Heart right ventricle (tissue), 16 donors: ENCODE measurements at regions not wholly inside any gene's neighbourhood (a gene's known extent, or its start where the extent isn't known, plus 50 kb on each side); places are given as distances from the start of the nearest gene placed in this dataset.
"Not testable (repeated sequence)": the region's sequence is repeated elsewhere in the genome, so short reads cannot be mapped to it uniquely, and the experiment has no call there.

ENCODE experiments used
- ATAC-seq, 8 donors: fragments of 200-7000 bp; cut with Tn5 transposase; one replicate each; pipeline ENCODE4 v1.9.1; 2020; ENCODE audit warnings: mild to moderate bottlenecking in 8 of 8, moderate library complexity in 8 of 8, moderate number of reproducible peaks in 1 of 8
- DNase-seq, 2 donors: peaks; one replicate each; pipeline ENCODE4 v3.0.0-alpha.2; 2020
- H3K27ac ChIP-seq, 10 donors: fragments of 200-600 bp; sonication (generic) in 2 of 10; one replicate each; pipeline versions ENCODE4 v1.5.0 to v1.8.0; 2020 to 2022; ENCODE audit warnings: mild to moderate bottlenecking in 3 of 10
- H3K27me3 ChIP-seq, 7 donors: fragments of 200-600 bp; one replicate each; pipeline ENCODE4 v1.8.0; 2021 to 2022; ENCODE audit warnings: mild to moderate bottlenecking in 2 of 7
- H3K36me3 ChIP-seq, 9 donors: fragments of 200-600 bp; sonication (generic) in 1 of 9; one replicate each; pipeline versions ENCODE4 v1.5.0 to v1.8.0; 2020 to 2022; ENCODE audit warnings: mild to moderate bottlenecking in 2 of 9
- H3K4me1 ChIP-seq, 9 donors: fragments of 200-600 bp; sonication (generic) in 1 of 9; one replicate each; pipeline versions ENCODE4 v1.5.0 to v1.8.0; 2020 to 2022; ENCODE audit warnings: mild to moderate bottlenecking in 4 of 9
- H3K4me3 ChIP-seq, 10 donors: fragments of 200-600 bp; sonication (generic) in 2 of 10; one replicate each; pipeline versions ENCODE4 v1.5.0 to v1.8.0; 2020 to 2022; ENCODE audit warnings: mild to moderate bottlenecking in 7 of 10, moderate library complexity in 2 of 10
- H3K9me3 ChIP-seq, 11 donors: fragments of 200-600 bp in 10 of 11; sonication (generic) in 2 of 11; one replicate each; pipeline versions ENCODE4 v1.5.0 to v1.8.0; 2013 to 2022; ENCODE audit warnings: mild to moderate bottlenecking in 2 of 11, control low read depth in 1 of 11, moderate library complexity in 1 of 11
- WGBS, 2 donors: extraction: QIAGEN DNeasy Blood & Tissue Kit; methylation state at CpG; one replicate each; pipeline ENCODE4 v1.1.7; 2013; ENCODE audit warnings: inconsistent platforms in 1 of 2; 5-methylcytosine and 5-hydroxymethylcytosine counted together
- intact Hi-C, 10 donors: fragments of 100-400 bp; cut with DNase I; formaldehyde crosslinking; loops; one replicate each; pipeline versions ENCODE4 v1.11.1 to v1.14.2; 2022
- TF ChIP-seq, protein P1 (sequence below), 9 donors: fragments of 200-600 bp; sonication (generic) in 2 of 9; IDR thresholded peaks; one replicate each; pipeline versions ENCODE4 v1.5.0 to v1.8.0; 2021 to 2022; ENCODE audit warnings: antibody characterized with exemption in 9 of 9, mild to moderate bottlenecking in 5 of 9, moderate library complexity in 1 of 9
- donor health status: Arrhythmogenic right ventricular cardiomyopathy.
- donor health status: ischemic (EF 13 %, LVEDD 7.1; RV severe dilation, severe dysfunction).
- donor health status: healthy with polysubstance abuse.
- donor health status: DM: no; HTN: yes; CAD: no.
- donor health status: DM: no; HTN: no; CAD: no.
- donor health status: ischemic (EF 25% LVEDD 6.9; RV normal size, moderate dysfunction).
- donor health status: ischemic (EF 25% LVEDD 5.7; RV mildly dilated, moderate dysfunction).
- donor health status: healthy.
- donor health status: DM: yes; HTN: yes; CAD: no.
- donor health status: Ischemic cardiomyopathy.
- donor health status: ischemic (EF 35%, LVEDD 5.7; RV mildly dilated, moderate dysfunction).
- donor health status: nonischemic (EF 11% LVEDD 7.7; RV severe dilation, severe dysfunction).
- donor health status: DM: yes; HTN: yes; CAD: no.
- donor health status: PGD.
- donor health status: ischemic (EF 29% LVEDD 5.4; RV normal size, mild dysfunction).
- donor health status: nonischemic (EF 23%, LVEDD 6.1; RV moderate dilation, normal function).

DNA sequence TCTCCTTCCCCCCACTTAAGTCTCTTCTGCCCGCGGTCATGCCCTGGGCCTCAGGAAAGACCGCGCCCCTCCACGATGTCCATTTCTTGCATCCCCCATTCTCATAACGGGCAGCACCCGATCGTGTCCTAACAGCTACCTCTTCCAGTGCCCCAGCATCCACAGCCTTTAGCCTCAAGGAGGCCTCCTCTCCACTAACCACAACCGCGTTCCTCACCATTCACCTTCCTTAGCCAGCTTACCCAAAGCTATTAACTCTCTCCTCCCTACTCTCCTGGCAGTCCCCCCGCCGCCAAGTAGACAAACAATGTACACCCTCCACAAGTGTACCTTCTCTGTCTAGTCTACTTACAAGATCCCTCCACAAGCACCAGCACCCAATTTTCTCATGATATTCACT is 58.6 kb upstream of the PAGE5 start:
- ATAC-seq, result peak in 4 of 8 donors; percentile 9 to 21 (median 15)
- intact Hi-C loops, result loop anchor here in 3 of 10 donors (2.0 to 10.0 kb wide), 6 partner anchors 27 to 527 kb away; partner anchors contain the start of genes APEX2 (in 1 of the 3) and MAGEH1 (in 1 of the 3)

DNA sequence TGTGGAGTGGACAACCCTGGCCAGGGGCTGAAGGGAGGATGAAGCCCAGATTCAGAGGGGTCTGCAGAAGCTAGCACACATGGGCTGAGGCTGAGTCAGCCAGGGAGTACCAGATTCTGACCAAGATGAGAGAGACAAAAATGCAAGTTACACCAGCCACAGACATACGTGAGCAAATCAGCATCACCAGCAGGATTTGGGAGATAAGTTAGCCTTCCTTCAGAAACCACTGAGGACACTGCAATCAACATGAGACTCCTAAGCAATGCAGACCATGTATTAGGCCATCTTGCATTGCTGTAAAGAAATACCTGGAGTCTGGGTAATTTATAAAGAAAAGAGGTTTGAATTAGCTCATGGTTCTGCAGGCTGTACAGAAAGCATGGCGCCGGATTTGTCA is 57.0 kb upstream of the PAGE5 start:
- no peak for ATAC-seq
- Histone ChIP-seq H3K27me3 (no peaks in the 10 kb centered on the region), H3K36me3 (peaks cover 0 to 6% (median 0%) of the 10 kb centered on the region in 9 donors), H3K27ac (no peak overlapping the region), H3K4me3 (no peak overlapping the region), H3K4me1 (peaks cover 0 to 17% (median 3%) of the 10 kb centered on the region in 9 donors), H3K9me3 (peaks cover 0 to 4% (median 0%) of the 10 kb centered on the region in 11 donors)
- WGBS, 2 donors, result 92 to 100% methylated on average over 3 of the region's 3 CpGs
- DNase-seq, result no peak
- intact Hi-C loops, result loop anchor here in 3 of 10 donors (5.0 to 10.0 kb wide), 4 partner anchors 164 to 528 kb away; partner anchors contain the start of gene MAGEH1 (in 1 of the 3)
- TF ChIP-seq, protein P1, sequence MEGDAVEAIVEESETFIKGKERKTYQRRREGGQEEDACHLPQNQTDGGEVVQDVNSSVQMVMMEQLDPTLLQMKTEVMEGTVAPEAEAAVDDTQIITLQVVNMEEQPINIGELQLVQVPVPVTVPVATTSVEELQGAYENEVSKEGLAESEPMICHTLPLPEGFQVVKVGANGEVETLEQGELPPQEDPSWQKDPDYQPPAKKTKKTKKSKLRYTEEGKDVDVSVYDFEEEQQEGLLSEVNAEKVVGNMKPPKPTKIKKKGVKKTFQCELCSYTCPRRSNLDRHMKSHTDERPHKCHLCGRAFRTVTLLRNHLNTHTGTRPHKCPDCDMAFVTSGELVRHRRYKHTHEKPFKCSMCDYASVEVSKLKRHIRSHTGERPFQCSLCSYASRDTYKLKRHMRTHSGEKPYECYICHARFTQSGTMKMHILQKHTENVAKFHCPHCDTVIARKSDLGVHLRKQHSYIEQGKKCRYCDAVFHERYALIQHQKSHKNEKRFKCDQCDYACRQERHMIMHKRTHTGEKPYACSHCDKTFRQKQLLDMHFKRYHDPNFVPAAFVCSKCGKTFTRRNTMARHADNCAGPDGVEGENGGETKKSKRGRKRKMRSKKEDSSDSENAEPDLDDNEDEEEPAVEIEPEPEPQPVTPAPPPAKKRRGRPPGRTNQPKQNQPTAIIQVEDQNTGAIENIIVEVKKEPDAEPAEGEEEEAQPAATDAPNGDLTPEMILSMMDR (IDR thresholded peaks at IDR 0.05), result no peak

More for the DNA sequence above, 58.6 kb upstream of the PAGE5 start:
- Histone ChIP-seq H3K27ac (peak overlapping the region; percentile 88 to 95 (median 92)), H3K27me3 (no peaks in the 10 kb centered on the region), H3K36me3 (peaks cover 0 to 14% (median 0%) of the 10 kb centered on the region in 9 donors), H3K4me3 (peak overlapping the region; percentile 40 to 67 (median 62)), H3K4me1 (peaks cover 0 to 17% (median 3%) of the 10 kb centered on the region in 9 donors), H3K9me3 (peaks cover 0 to 4% (median 0%) of the 10 kb centered on the region in 11 donors)
- TF ChIP-seq, protein P1 (IDR thresholded peaks at IDR 0.05), result no peak
- no peak for DNase-seq
- WGBS, 2 donors, result 13 to 16% methylated on average over 12 of the region's 12 CpGs

DNA sequence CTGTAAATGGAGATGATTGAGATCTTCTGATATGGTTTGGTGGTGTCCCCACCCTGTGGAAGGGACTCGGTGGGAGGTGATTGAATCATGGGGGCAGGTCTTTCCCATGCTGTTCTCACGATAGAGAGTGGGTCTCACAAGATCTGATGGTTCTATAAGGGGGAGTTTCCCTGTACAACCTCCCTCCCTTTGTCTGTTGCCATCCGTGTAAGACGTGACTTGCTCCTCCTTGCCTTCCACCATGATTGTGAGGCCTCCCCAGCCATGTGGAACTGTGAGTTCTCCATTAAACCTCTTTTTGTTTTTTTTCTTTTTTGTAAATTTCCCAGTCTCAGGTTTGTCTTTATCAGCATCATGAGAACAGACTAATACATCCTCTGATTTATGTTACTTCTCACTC is 55.1 kb upstream of the PAGE5 start:
- not testable (repeated sequence) for H3K4me3 ChIP-seq, H3K9me3 ChIP-seq, H3K27ac ChIP-seq, H3K36me3 ChIP-seq, ATAC-seq, H3K27me3 ChIP-seq, DNase-seq
- intact Hi-C loops, result loop anchor here in 3 of 10 donors (10.0 kb wide), 3 partner anchors 180 to 530 kb away; partner anchors contain the start of gene MAGEH1 (in 1 of the 3)
- 75 to 85% methylated on average over 4 of the region's 4 CpGs for WGBS, 2 donors
- peaks cover 0 to 10% (median 2%) of the 10 kb centered on the region in 9 donors for H3K4me1 ChIP-seq

DNA sequence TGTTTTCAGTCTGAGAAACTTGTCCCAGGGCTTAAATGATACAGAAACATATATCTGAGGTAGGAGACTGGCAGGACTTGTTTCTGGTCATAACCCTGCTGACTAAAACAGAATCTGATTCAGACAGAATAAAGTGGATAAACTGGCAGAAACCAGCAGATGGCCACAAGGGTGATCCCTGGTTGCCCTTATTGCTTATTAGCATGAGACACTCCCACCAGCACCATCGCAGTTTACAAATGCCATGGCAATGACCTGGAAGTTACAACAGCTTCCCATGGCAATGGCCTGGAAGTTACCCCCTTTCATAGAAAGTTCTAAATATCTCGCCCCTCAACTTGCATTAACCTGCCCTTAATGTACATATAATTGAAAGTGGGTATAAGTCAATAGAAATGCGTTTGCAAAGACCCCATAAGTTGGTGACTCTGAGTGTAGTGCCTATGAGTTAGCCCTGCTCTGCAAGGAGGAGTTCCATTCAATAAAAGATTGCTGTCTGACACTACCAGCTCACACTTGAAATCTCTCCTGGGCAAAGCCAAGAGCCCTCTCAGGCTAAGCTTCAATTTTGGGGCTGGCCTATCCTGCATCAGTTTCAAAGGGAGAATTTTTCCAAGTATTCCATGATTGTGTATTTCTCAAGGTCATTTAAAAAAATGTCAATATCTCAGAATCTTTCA is 52.9 kb upstream of the PAGE5 start:
- no peak overlapping the region for H3K4me3 ChIP-seq
- H3K27ac ChIP-seq, result no peak overlapping the region
- 82% methylated on average over 3 of the region's 3 CpGs for WGBS, 2 donors
- no peaks in the 10 kb centered on the region for H3K4me1 ChIP-seq
- no peak for DNase-seq
- H3K36me3 ChIP-seq, result no peaks in the 10 kb centered on the region
- peaks cover 0 to 7% (median 0%) of the 10 kb centered on the region in 7 donors for H3K27me3 ChIP-seq
- intact Hi-C loops, result loop anchor here in 3 of 10 donors (10.0 kb wide), 3 partner anchors 178 to 532 kb away; partner anchors contain the start of gene MAGEH1 (in 1 of the 3)
- TF ChIP-seq, protein P1 (IDR thresholded peaks at IDR 0.05), result no peak
- H3K9me3 ChIP-seq, result no peaks in the 10 kb centered on the region
- ATAC-seq, result no peak
